B cell (primary cell): ENCODE measurements at regions not wholly inside any gene's neighbourhood (a gene's known extent, or its start where the extent isn't known, plus 50 kb on each side); places are given as distances from the start of the nearest gene placed in this dataset.

ENCODE experiments used
- EZH2 ChIP-seq: IDR thresholded peaks from 2 replicates; pipeline ENCODE4 v1.6.1; 2012; ENCODE audit warnings: borderline replicate concordance, low read depth, mild to moderate bottlenecking, moderate library complexity, low read length; ENCODE audit not compliant: insufficient read depth, poor library complexity, severe bottlenecking
- TF ChIP-seq, protein P1 (sequence below): fragments of 200-600 bp; IDR thresholded peaks from one replicate; pipeline ENCODE4 v1.8.0; 2022; ENCODE audit warnings: antibody characterized with exemption, mild to moderate bottlenecking

DNA sequence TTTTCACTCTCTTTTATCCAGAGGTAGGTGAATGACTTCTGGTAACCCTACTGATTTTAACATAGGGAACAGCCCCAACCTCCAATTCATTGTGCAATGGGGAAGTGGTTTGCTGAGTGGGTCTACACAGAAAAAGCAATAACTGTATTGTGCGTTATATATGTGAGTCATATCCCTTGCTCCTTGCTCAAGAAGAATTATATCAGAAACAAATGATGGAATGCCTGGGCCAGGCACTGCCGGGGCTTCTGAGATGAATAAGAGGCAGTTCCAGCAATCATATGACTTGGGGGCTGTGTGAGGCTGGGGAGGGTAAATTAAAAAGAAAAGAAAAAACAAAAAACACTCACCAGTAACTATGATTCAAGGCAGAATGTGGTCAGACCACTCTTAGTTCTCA, 79.2 kb upstream of the ABCA1 start:
- TF ChIP-seq, protein P1, sequence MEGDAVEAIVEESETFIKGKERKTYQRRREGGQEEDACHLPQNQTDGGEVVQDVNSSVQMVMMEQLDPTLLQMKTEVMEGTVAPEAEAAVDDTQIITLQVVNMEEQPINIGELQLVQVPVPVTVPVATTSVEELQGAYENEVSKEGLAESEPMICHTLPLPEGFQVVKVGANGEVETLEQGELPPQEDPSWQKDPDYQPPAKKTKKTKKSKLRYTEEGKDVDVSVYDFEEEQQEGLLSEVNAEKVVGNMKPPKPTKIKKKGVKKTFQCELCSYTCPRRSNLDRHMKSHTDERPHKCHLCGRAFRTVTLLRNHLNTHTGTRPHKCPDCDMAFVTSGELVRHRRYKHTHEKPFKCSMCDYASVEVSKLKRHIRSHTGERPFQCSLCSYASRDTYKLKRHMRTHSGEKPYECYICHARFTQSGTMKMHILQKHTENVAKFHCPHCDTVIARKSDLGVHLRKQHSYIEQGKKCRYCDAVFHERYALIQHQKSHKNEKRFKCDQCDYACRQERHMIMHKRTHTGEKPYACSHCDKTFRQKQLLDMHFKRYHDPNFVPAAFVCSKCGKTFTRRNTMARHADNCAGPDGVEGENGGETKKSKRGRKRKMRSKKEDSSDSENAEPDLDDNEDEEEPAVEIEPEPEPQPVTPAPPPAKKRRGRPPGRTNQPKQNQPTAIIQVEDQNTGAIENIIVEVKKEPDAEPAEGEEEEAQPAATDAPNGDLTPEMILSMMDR, result no peak
- TF ChIP-seq EZH2, result no peak
